ENCODE measurements at regions not wholly inside any gene's neighbourhood (a gene's known extent, or its start where the extent isn't known, plus 50 kb on each side); places are given as distances from the start of the nearest gene placed in this dataset.

DNA sequence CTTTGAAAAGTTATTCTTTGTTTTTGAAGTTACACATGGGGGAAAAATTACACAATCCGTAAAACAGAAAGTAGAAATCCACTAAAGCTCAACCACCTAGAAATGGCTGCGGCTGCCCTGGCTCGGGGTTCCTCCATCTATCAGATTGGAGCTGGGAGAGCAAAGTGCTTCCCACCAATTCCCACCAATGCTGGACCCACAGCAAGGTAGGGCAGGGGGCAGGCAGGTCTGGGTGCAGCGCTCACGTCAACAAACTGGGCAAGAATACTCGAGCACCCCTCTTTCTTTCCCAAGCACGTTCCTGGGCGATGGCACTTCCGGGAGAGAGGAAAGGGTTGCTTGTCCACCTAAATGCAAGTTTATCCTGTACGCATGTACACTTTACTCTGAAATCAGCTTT lies 217.6 kb downstream of the NDUFA10 start:
- TF ChIP-seq EZH2 (IDR thresholded peaks at IDR 0.05; ENCODE audit: low read length, missing control alignments) = no peak
- TF ChIP-seq, protein P1, sequence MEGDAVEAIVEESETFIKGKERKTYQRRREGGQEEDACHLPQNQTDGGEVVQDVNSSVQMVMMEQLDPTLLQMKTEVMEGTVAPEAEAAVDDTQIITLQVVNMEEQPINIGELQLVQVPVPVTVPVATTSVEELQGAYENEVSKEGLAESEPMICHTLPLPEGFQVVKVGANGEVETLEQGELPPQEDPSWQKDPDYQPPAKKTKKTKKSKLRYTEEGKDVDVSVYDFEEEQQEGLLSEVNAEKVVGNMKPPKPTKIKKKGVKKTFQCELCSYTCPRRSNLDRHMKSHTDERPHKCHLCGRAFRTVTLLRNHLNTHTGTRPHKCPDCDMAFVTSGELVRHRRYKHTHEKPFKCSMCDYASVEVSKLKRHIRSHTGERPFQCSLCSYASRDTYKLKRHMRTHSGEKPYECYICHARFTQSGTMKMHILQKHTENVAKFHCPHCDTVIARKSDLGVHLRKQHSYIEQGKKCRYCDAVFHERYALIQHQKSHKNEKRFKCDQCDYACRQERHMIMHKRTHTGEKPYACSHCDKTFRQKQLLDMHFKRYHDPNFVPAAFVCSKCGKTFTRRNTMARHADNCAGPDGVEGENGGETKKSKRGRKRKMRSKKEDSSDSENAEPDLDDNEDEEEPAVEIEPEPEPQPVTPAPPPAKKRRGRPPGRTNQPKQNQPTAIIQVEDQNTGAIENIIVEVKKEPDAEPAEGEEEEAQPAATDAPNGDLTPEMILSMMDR (conservative IDR thresholded peaks at IDR 0.05 in 1 of 2, IDR thresholded peaks at IDR 0.05 in 1 of 2; ENCODE audit: low read depth in 1 of 2, low read length in 2 of 2) = no peak
